T-cell (primary cell): ENCODE measurements at regions not wholly inside any gene's neighbourhood (a gene's known extent, or its start where the extent isn't known, plus 50 kb on each side); places are given as distances from the start of the nearest gene placed in this dataset.

Source experiments
- ATAC-seq, 4 experiments: fragments of 200-7000 bp in 3 of 4; fragments of 150-1000 bp in 1 of 4; cut with Tn5 transposase; replicated peaks in 1 of 4; 1 replicate in 3 of 4; 2 replicates in 1 of 4; pipeline ENCODE4 v1.10.0; 2021; ENCODE audit warnings: moderate library complexity in 3 of 4, mild to moderate bottlenecking in 2 of 4, moderate number of reproducible peaks in 1 of 4
- CTCF ChIA-PET, 2 donors: fragments of 300-600 bp; sonication (Branson Sonifier 250); formaldehyde crosslinking; loops; one replicate each; lab custom pipeline; 2022; ENCODE audit warnings: antibody characterized with exemption in 2 of 2; lab: Charles Lee
- POLR2A ChIA-PET, 2 donors: fragments of 300-600 bp; sonication (Branson Sonifier 250); formaldehyde crosslinking; loops; one replicate each; lab custom pipeline; 2022; ENCODE audit warnings: antibody characterized with exemption in 2 of 2; lab: Charles Lee
- DNase-seq, 35 experiments: peaks; one replicate each; pipeline versions ENCODE4 v3.0.0 to v3.0.0-alpha.2; 2013 to 2023
- H3K27ac ChIP-seq: one replicate; pipeline ENCODE4 v1.5.1; 2013; ENCODE audit warnings: low read length
- H3K27me3 ChIP-seq, 2 experiments: replicated peaks in 1 of 2; 1 replicate in 1 of 2; 2 replicates in 1 of 2; pipeline versions ENCODE4 v1.6.1 to v1.7.0; 2013; ENCODE audit warnings: low read length in 1 of 2, mixed read lengths in 1 of 2; ENCODE audit not compliant: control insufficient read depth in 2 of 2, insufficient read depth in 2 of 2; ENCODE audit errors: extremely low read depth in 1 of 2
- H3K36me3 ChIP-seq, 2 donors: 1 replicate in 1 of 2; 2 replicates in 1 of 2; pipeline versions ENCODE4 v1.6.1 to v1.7.0; 2013; ENCODE audit warnings: low read length in 1 of 2; ENCODE audit not compliant: control insufficient read depth in 2 of 2, insufficient read depth in 1 of 2; ENCODE audit errors: extremely low read depth in 1 of 2
- H3K4me1 ChIP-seq, 2 experiments: 1 replicate in 1 of 2; 2 replicates in 1 of 2; pipeline versions ENCODE4 v1.6.1 to v1.7.0; 2013; ENCODE audit warnings: low read length in 2 of 2, mixed read lengths in 1 of 2; ENCODE audit not compliant: insufficient read depth in 2 of 2, control insufficient read depth in 1 of 2; ENCODE audit errors: extremely low read depth in 1 of 2
- H3K4me3 ChIP-seq, 2 donors: 1 replicate in 1 of 2; 2 replicates in 1 of 2; pipeline versions ENCODE4 v1.5.1 to v1.7.0; 2013; ENCODE audit warnings: mild to moderate bottlenecking in 2 of 2, low read length in 1 of 2, moderate library complexity in 1 of 2; ENCODE audit not compliant: control insufficient read depth in 1 of 2; ENCODE audit errors: extremely low read depth in 1 of 2
- H3K9me3 ChIP-seq: 2 replicates; pipeline ENCODE4 v1.7.0; 2013
- H3K27ac Mint-ChIP-seq, 2 donors: one replicate each; pipeline ENCODE4 v1.8.0; 2020 to 2021; ENCODE audit warnings: mild to moderate bottlenecking in 2 of 2, mixed read lengths in 2 of 2
- H3K27me3 Mint-ChIP-seq, 2 donors: one replicate each; pipeline ENCODE4 v1.8.0; 2021 to 2022; ENCODE audit warnings: mixed read lengths in 2 of 2
- H3K36me3 Mint-ChIP-seq: one replicate; pipeline ENCODE4 v1.8.0; 2021; ENCODE audit warnings: mixed read lengths
- H3K4me1 Mint-ChIP-seq, 3 donors: one replicate each; pipeline ENCODE4 v1.8.0; 2020 to 2022; ENCODE audit warnings: mixed read lengths in 3 of 3, mild to moderate bottlenecking in 1 of 3
- H3K4me3 Mint-ChIP-seq, 3 donors: one replicate each; pipeline ENCODE4 v1.8.0; 2020 to 2022; ENCODE audit warnings: mild to moderate bottlenecking in 3 of 3, mixed read lengths in 3 of 3, moderate library complexity in 3 of 3
- H3K9me3 Mint-ChIP-seq, 3 donors: one replicate each; pipeline ENCODE4 v1.8.0; 2020 to 2022; ENCODE audit warnings: mixed read lengths in 3 of 3
- WGBS: methylation state at CpG from one replicate; pipeline ENCODE4 v1.1.5; 2013; ENCODE audit warnings: missing lambda C conversion rate; ENCODE audit not compliant: insufficient coverage; 5-methylcytosine and 5-hydroxymethylcytosine counted together

- ATAC-seq: no peak
- WGBS: no CpG with 5 or more reads among the region's 3 CpGs
- H3K36me3 Mint-ChIP-seq: peaks cover 6% of the 10 kb centered on the region
Measured at GRCh38 chr6:130520221-130520620, 154.4 kb downstream of the TMEM200A start.

GRCh38 chr6:130520801-130521200, 155.0 kb downstream of the TMEM200A start:
- POLR2A ChIA-PET: no interaction called here
- 82% methylated on average over 2 of the region's 3 CpGs for WGBS

More at GRCh38 chr6:130520221-130520620, 154.4 kb downstream of the TMEM200A start:
- POLR2A ChIA-PET: no interaction called here
- Mint-ChIP-seq H3K27me3 (no peaks in the 10 kb centered on the region), H3K4me1 (peaks cover 47 to 50% (median 49%) of the 10 kb centered on the region in 3 donors), H3K27ac (peak overlapping the region in 1 of 2 donors; percentile 20), H3K9me3 (peaks cover 9 to 21% (median 9%) of the 10 kb centered on the region in 3 donors), H3K4me3 (no peak overlapping the region)
- H3K4me1 ChIP-seq: peaks cover 18% of the 10 kb centered on the region in 2 experiments
- no peaks in the 10 kb centered on the region for H3K9me3 ChIP-seq
- no peak overlapping the region for H3K27ac ChIP-seq
- H3K4me3 ChIP-seq: no peak overlapping the region
- H3K36me3 ChIP-seq: no peaks in the 10 kb centered on the region
- H3K27me3 ChIP-seq: no peaks in the 10 kb centered on the region
- DNase-seq: no peak
- CTCF ChIA-PET: no interaction called here

GRCh38 chr6:130524552-130524951, 158.7 kb downstream of the TMEM200A start:
- H3K27ac Mint-ChIP-seq: peak overlapping the region; percentile 89 to 93
- peaks cover 6 to 12% (median 6%) of the 10 kb centered on the region in 3 donors for H3K9me3 Mint-ChIP-seq
- Histone ChIP-seq H3K4me1 (peaks cover 29% of the 10 kb centered on the region in 2 experiments), H3K27me3 (no peaks in the 10 kb centered on the region), H3K27ac (peak overlapping the region; percentile 62), H3K4me3 (peak overlapping the region in 1 of 2 donors; percentile 23), H3K9me3 (no peaks in the 10 kb centered on the region), H3K36me3 (no peaks in the 10 kb centered on the region)
- peaks cover 44 to 50% (median 47%) of the 10 kb centered on the region in 3 donors for H3K4me1 Mint-ChIP-seq
- ChIA-PET CTCF (interaction anchor here (0.5 to 0.6 kb wide), 2 partner anchors 28 to 507 kb away, joined by 3 to 6 read pairs; no protein-coding TSS in a partner anchor), POLR2A (no interaction called here)
- ATAC-seq (peak in 3 of 4 experiments; percentile 46 to 58 (median 49)), DNase-seq (peak in 17 of 35 experiments; percentile 5 to 41 (median 20))
- 93% methylated on average over 3 of the region's 5 CpGs for WGBS
- H3K36me3 Mint-ChIP-seq: peaks cover 6% of the 10 kb centered on the region
- H3K4me3 Mint-ChIP-seq: peak overlapping the region in 1 of 3 donors; percentile 67
- no peaks in the 10 kb centered on the region for H3K27me3 Mint-ChIP-seq

More at GRCh38 chr6:130520801-130521200, 155.0 kb downstream of the TMEM200A start:
- Mint-ChIP-seq H3K27me3 (no peaks in the 10 kb centered on the region), H3K9me3 (peaks cover 9 to 18% (median 9%) of the 10 kb centered on the region in 3 donors), H3K4me1 (peaks cover 53 to 56% (median 54%) of the 10 kb centered on the region in 3 donors), H3K27ac (peak overlapping the region in 1 of 2 donors; percentile 20), H3K4me3 (no peak overlapping the region), H3K36me3 (peaks cover 6% of the 10 kb centered on the region)
- Histone ChIP-seq H3K9me3 (no peaks in the 10 kb centered on the region), H3K36me3 (no peaks in the 10 kb centered on the region), H3K4me3 (no peak overlapping the region), H3K27me3 (no peaks in the 10 kb centered on the region), H3K27ac (no peak overlapping the region), H3K4me1 (peaks cover 22 to 24% of the 10 kb centered on the region in 2 experiments)
- CTCF ChIA-PET: no interaction called here
- ATAC-seq: no peak
- DNase-seq: no peak

GRCh38 chr6:130525408-130525807, 159.6 kb downstream of the TMEM200A start:
- H3K27ac Mint-ChIP-seq: peak overlapping the region; percentile 89 to 93
- no CpG with 5 or more reads among the region's 1 CpG for WGBS
- H3K27ac ChIP-seq: peak overlapping the region; percentile 62
- peaks cover 0 to 2% of the 10 kb centered on the region in 2 donors for H3K36me3 ChIP-seq
- peaks cover 29% of the 10 kb centered on the region in 2 experiments for H3K4me1 ChIP-seq
- ChIA-PET CTCF (interaction anchor here in 1 of 2 donors (0.6 kb wide), 1 partner anchor 560 kb away, joined by 3 read pairs; no protein-coding TSS in a partner anchor), POLR2A (interaction anchor here in 1 of 2 donors (0.9 kb wide), 1 partner anchor 55 kb away, joined by 3 read pairs; no protein-coding TSS in a partner anchor)
- peaks cover 6 to 10% (median 6%) of the 10 kb centered on the region in 3 donors for H3K9me3 Mint-ChIP-seq
- peak overlapping the region in 1 of 3 donors; percentile 67 for H3K4me3 Mint-ChIP-seq
- no peaks in the 10 kb centered on the region for H3K27me3 Mint-ChIP-seq
- peak; percentile 61 to 88 (median 72) for ATAC-seq
- no peaks in the 10 kb centered on the region for H3K27me3 ChIP-seq
- H3K9me3 ChIP-seq: no peaks in the 10 kb centered on the region
- peak in 1 of 35 experiments; percentile 30 for DNase-seq
- no peak overlapping the region for H3K4me3 ChIP-seq
- peaks cover 44 to 50% (median 48%) of the 10 kb centered on the region in 3 donors for H3K4me1 Mint-ChIP-seq
- H3K36me3 Mint-ChIP-seq: peaks cover 6% of the 10 kb centered on the region

GRCh38 chr6:130526466-130526865, 160.6 kb downstream of the TMEM200A start:
- Mint-ChIP-seq H3K4me1 (peaks cover 41 to 49% (median 44%) of the 10 kb centered on the region in 3 donors), H3K9me3 (peaks cover 0 to 8% (median 6%) of the 10 kb centered on the region in 3 donors), H3K27me3 (no peaks in the 10 kb centered on the region), H3K36me3 (no peaks in the 10 kb centered on the region), H3K27ac (peak overlapping the region in 1 of 2 donors; percentile 62), H3K4me3 (no peak overlapping the region)
- H3K36me3 ChIP-seq: peaks cover 0 to 5% of the 10 kb centered on the region in 2 donors
- POLR2A ChIA-PET: no interaction called here
- H3K27me3 ChIP-seq: no peaks in the 10 kb centered on the region
- H3K4me3 ChIP-seq: no peak overlapping the region
- H3K4me1 ChIP-seq: peaks cover 29% of the 10 kb centered on the region in 2 experiments
- no peak for DNase-seq
- 94% methylated on average over 2 of the region's 3 CpGs for WGBS
- CTCF ChIA-PET: no interaction called here
- no peak overlapping the region for H3K27ac ChIP-seq
- ATAC-seq: no peak
- H3K9me3 ChIP-seq: no peaks in the 10 kb centered on the region

- H3K27me3 Mint-ChIP-seq: no peaks in the 10 kb centered on the region
- no peak overlapping the region for H3K27ac ChIP-seq
- peaks cover 0 to 5% of the 10 kb centered on the region in 2 donors for H3K36me3 ChIP-seq
- H3K9me3 Mint-ChIP-seq: peaks cover 0 to 12% (median 6%) of the 10 kb centered on the region in 3 donors
- no peaks in the 10 kb centered on the region for H3K36me3 Mint-ChIP-seq
- no CpG with 5 or more reads among the region's 1 CpG for WGBS
- no peaks in the 10 kb centered on the region for H3K27me3 ChIP-seq
- ATAC-seq: no peak
- no peaks in the 10 kb centered on the region for H3K9me3 ChIP-seq
- H3K4me1 ChIP-seq: peaks cover 29% of the 10 kb centered on the region in 2 experiments
- no peak overlapping the region for H3K4me3 Mint-ChIP-seq
- DNase-seq: no peak
- ChIA-PET POLR2A (no interaction called here), CTCF (no interaction called here)
- H3K27ac Mint-ChIP-seq: no peak overlapping the region
- H3K4me3 ChIP-seq: no peak overlapping the region
- H3K4me1 Mint-ChIP-seq: peaks cover 41 to 49% (median 44%) of the 10 kb centered on the region in 3 donors
Measured at GRCh38 chr6:130527173-130527572, 161.4 kb downstream of the TMEM200A start.
